Islet precursor cell (in vitro differentiated cells): ENCODE measurements at regions not wholly inside any gene's neighbourhood (a gene's known extent, or its start where the extent isn't known, plus 50 kb on each side); places are given as distances from the start of the nearest gene placed in this dataset.
A peak's percentile ranks its signal among the peaks of the same experiment; 100 is the strongest.

ENCODE experiments used
- DNase-seq: peaks from one replicate; pipeline ENCODE4 v3.0.0-alpha.2; 2018

GRCh38 chr17:12388226-12388625 is 277.5 kb upstream of the MYOCD start:
- DNase-seq = peak; percentile 93

DNA sequence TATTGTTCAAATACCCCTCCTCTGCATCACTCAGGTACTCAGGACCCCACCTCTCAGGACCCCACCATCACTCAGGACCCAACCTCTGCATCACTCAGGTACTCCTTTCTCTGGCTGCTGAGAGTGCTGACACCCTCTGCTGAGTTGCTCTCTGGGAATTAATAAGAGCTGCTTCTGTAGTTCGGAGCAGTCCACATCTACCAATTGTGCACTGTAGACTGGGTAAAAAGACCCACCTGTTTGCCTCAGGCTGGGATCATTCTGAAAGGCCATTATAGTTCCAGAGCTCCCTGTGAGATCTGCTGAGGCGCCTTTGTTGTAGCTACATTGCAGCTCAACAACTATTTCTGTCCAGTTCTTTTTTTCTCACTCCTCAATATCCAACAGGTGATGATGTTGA is 276.3 kb upstream of the MYOCD start:
- DNase-seq = peak; percentile 56

- no peak for DNase-seq
Measured at GRCh38 chr17:12390631-12391030, 275.1 kb upstream of the MYOCD start.

- no peak for DNase-seq
Measured at GRCh38 chr17:12391468-12391867, 274.2 kb upstream of the MYOCD start.

DNA sequence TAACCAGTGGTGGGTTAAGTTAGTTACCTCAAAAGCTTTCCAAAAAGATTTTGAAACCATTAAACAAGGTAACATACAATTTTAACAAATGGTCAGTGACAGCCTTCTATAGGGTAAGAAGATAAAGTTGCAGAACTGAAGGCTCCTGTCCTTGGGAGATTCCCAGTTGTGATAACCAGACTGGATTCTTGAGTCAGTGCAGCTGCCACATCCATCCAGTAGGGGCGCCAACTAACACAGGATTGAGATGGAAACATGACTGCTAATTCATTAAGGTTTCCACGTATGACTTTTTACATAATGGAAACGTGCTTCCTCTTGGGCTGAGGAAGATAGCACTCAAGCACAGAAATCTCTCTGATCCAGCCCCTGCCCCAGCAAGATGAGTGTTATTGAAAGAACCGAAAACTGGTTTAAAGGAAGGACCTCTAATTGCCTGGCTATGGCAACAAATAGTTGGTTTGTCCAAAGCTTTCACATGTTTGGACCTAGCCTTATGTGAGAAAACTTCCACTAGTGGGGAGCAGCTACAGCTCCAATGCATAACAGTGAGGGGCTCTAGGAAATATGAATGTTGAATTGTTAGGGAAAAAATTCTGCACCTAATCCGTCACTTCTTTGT is 269.8 kb upstream of the MYOCD start:
- peak; percentile 77 for DNase-seq

GRCh38 chr17:12398441-12399051 is 267.1 kb upstream of the MYOCD start:
- DNase-seq = no peak

DNA sequence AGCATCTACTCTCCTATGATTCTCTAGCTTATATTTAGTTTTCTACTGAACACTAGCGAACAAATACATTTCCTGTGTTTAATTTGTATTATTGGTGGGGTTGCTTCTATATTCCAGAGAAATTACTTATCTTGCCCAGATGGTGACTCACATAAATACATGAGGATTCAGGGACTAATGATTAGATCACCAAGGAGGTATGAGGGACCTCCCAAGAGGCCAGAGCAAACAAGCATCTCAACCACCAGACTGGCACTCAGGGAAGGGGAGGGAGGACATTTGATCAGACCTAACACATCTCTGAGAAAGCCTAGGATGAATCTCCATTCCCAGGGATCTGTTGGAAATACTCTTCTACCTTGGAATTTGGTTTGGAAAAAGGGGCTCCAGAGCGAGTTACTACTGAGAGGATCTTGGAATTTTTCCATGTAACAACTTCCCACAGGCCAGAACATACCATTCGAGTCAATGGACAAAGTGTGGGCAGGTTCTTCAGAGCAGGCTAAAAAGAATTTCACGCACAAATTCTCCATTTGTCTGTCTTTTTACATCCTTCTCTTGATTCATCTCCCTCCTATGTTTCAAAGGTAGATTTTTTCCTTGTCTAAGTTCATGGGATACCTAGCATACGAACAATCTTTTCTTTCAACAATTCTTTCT is 262.6 kb upstream of the MYOCD start:
- no peak for DNase-seq

GRCh38 chr17:12403881-12404398 is 261.8 kb upstream of the MYOCD start:
- no peak for DNase-seq

DNA sequence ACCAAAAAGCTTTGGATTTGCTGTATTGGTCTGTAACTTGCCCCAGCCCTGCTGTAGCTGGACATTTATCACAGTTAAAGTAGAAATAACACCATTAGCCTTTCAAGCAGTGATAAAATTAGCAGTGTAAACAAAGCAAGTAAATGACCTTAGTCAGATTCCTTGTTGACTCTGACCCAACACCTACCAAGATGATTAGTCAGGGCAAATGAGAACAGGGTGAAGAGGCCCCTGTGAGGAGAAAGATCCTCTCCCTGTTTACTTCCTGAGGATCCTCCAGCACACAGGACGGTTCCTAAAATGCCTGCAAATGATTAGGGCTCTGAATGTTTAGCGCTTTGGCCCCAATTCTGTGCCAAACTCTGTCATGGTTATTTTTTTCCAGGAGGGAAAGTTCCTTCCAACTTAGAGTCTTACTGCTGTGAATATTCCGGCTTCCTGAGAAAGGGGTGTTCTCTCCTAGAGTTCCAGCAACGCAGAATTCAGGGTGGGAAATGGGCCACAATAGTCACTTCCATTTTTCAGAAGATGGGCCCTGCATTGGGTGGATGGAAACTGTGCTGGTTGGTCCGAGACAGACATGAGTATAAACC is 259.0 kb upstream of the MYOCD start:
- DNase-seq = no peak

GRCh38 chr17:12407495-12408252 is 258.0 kb upstream of the MYOCD start:
- DNase-seq = no peak

DNA sequence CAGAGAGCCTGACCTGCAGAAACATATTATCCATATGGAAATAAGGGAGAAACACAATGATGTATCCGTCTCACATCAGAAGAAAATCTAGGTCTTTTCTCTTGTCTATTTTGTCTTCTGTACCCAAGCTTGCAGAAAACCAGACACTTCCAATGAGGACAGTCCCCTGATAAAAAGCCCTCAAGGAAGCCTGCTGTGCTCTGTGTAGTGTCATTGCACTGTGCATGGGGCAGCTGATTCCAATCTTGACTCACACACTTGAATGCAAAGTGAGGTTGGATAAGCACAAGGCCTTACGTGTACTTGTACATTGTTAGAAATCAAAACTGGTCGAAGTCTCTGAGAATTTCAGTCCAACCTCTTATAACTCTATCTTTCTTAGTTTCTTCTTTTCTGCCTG is 256.6 kb upstream of the MYOCD start:
- DNase-seq = peak; percentile 77

- DNase-seq = no peak
Measured at GRCh38 chr17:12410717-12411116, 255.0 kb upstream of the MYOCD start.

GRCh38 chr17:12415031-12415430 is 250.7 kb upstream of the MYOCD start:
- peak; percentile 79 for DNase-seq

- no peak for DNase-seq
Measured at GRCh38 chr17:12421077-12421476, 244.6 kb upstream of the MYOCD start.

DNA sequence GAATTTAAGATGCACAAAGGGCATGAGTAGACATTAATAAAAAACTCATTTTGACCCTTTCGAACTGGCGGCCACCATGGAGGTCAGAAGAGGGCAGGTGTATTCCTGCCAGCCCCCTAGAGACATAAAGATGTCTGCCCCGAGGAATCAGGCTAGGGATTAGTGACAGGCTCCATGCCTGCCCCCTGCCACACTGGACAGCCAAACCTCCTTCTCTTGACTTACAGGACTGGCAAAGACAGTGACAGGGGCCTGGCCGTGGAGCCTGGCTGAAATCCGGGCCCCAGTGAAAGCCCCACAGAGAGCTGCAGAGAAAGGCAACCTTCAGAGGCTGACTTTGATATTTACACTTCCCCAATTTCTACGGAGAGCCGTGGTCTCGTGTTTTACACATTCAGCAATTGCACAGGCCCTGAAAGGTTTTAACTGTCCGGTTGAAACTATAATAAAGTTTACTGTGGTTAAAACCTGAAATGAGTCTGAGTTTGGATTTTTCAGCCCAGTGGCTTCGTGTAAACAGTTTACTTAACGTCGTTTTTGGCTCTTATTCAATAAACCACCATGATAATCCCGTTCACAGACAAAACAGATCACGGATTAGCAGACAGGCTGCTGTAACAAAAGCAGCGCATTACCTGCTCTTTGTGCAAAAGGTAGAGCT is 243.9 kb upstream of the MYOCD start:
- no peak for DNase-seq

DNA sequence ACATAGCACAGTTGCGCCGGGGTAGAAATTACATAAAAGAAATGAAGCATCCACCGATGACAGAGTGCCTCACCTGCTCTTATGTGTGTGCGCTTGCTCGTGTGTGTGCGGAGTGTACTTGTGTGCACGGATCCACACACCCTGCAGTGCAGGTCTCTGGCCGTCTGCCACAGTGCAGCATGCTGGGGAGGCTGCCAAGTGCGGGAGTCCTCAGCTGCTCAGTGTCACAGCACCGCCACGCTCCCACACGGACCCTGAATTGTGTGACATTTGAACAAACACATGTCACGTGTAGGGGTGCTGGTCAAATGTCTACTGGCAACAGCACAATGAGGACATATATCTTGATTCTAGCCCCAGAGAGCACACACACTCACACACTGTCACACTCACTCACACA is 243.0 kb upstream of the MYOCD start:
- DNase-seq = no peak

GRCh38 chr17:12423337-12423736 is 242.4 kb upstream of the MYOCD start:
- no peak for DNase-seq

DNA sequence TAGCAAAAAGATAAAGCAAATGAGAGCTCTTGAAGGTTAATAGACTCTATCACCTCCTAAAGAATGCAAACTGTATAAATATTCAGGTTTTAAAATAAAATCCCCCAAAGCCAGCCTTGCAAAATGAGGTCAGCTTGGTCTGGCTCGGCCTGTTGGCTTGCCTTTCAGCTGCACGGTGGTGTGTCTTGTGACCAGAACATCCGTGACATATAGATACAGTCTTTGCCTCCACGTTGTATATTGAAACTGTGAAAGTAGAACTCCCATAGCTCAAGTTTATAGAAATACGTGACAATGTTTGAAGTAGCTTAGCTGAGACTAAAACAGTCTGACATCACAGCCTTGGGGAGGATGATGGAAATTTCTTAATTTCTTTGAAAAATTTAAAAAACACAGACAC is 236.6 kb upstream of the MYOCD start:
- DNase-seq = no peak

- DNase-seq = no peak
Measured at GRCh38 chr17:12431188-12431587, 234.5 kb upstream of the MYOCD start.

- DNase-seq = no peak
Measured at GRCh38 chr17:12438212-12438611, 227.5 kb upstream of the MYOCD start.

- peak; percentile 72 for DNase-seq
Measured at GRCh38 chr17:12438813-12439586, 226.7 kb upstream of the MYOCD start.

- DNase-seq = no peak
Measured at GRCh38 chr17:12445331-12445730, 220.4 kb upstream of the MYOCD start.
